Superior temporal gyrus (tissue), 1 donor: ENCODE measurements at regions not wholly inside any gene's neighbourhood (a gene's known extent, or its start where the extent isn't known, plus 50 kb on each side); places are given as distances from the start of the nearest gene placed in this dataset.

Source experiments
- DNase-seq: peaks from one replicate; pipeline ENCODE4 v3.0.0-alpha.2; 2016; ENCODE audit errors: extremely low spot score

- peak; percentile 53 for DNase-seq
Measured at GRCh38 chr11:29782447-29782846, 234.4 kb downstream of the KCNA4 start.

- DNase-seq: peak; percentile 68
Measured at GRCh38 chr11:29781268-29781667, 235.6 kb downstream of the KCNA4 start.

GRCh38 chr11:29780756-29781155 lies 236.1 kb downstream of the KCNA4 start:
- DNase-seq: no peak

GRCh38 chr11:29773656-29774264 lies 243.1 kb downstream of the KCNA4 start:
- DNase-seq: peak; percentile 60

- DNase-seq: no peak
Measured at GRCh38 chr11:29756871-29757270, 260.0 kb downstream of the KCNA4 start.

- DNase-seq: no peak
Measured at GRCh38 chr11:29755474-29755873, 261.4 kb downstream of the KCNA4 start.

GRCh38 chr11:29751618-29752017 lies 265.2 kb downstream of the KCNA4 start:
- DNase-seq: no peak

- no peak for DNase-seq
Measured at GRCh38 chr11:29750392-29750791, 266.4 kb downstream of the KCNA4 start.

GRCh38 chr11:29734287-29734686 lies 282.5 kb downstream of the KCNA4 start:
- no peak for DNase-seq

- no peak for DNase-seq
Measured at GRCh38 chr11:29713831-29714320, 303.0 kb downstream of the KCNA4 start.

- DNase-seq: no peak
Measured at GRCh38 chr11:29712616-29713015, 304.2 kb downstream of the KCNA4 start.

- no peak for DNase-seq
Measured at GRCh38 chr11:29707924-29708323, 308.9 kb downstream of the KCNA4 start.

GRCh38 chr11:29685361-29685760 lies 331.5 kb downstream of the KCNA4 start:
- no peak for DNase-seq

GRCh38 chr11:29682856-29683255 lies 334.0 kb downstream of the KCNA4 start:
- peak; percentile 39 for DNase-seq

GRCh38 chr11:29679996-29680395 lies 336.8 kb downstream of the KCNA4 start:
- DNase-seq: no peak

- DNase-seq: peak; percentile 51
Measured at GRCh38 chr11:29676993-29677392, 339.8 kb downstream of the KCNA4 start.

- DNase-seq: no peak
Measured at GRCh38 chr11:29669310-29669709, 347.5 kb downstream of the KCNA4 start.

- no peak for DNase-seq
Measured at GRCh38 chr11:29657709-29658108, 359.1 kb downstream of the KCNA4 start.

- no peak for DNase-seq
Measured at GRCh38 chr11:29656597-29656996, 360.2 kb downstream of the KCNA4 start.

GRCh38 chr11:29645373-29645772 lies 371.5 kb downstream of the KCNA4 start:
- no peak for DNase-seq

GRCh38 chr11:29641201-29641600 lies 375.6 kb downstream of the KCNA4 start:
- no peak for DNase-seq

- no peak for DNase-seq
Measured at GRCh38 chr11:29634744-29635143, 382.1 kb downstream of the KCNA4 start.

GRCh38 chr11:29634244-29634643 lies 382.6 kb downstream of the KCNA4 start:
- DNase-seq: no peak

- no peak for DNase-seq
Measured at GRCh38 chr11:29629286-29629685, 387.5 kb downstream of the KCNA4 start.
